GM12878 (cell line): ENCODE measurements at regions not wholly inside any gene's neighbourhood (a gene's known extent, or its start where the extent isn't known, plus 50 kb on each side); places are given as distances from the start of the nearest gene placed in this dataset.

Experiments
- ATAC-seq: fragments of 200-7000 bp; cut with Tn5 transposase; 3 replicates; pipeline ENCODE4 v1.9.1; 2020; ENCODE audit warnings: mild to moderate bottlenecking, moderate library complexity
- BruUV-seq: library from RNA; stranded (reverse); fragments of 400-500 nt; replicated peaks from 2 replicates; lab custom pipeline; 2021; lab: Mats Ljungman, UMichigan
- CTCF ChIA-PET: fragments of 300-600 bp; sonication (Branson Sonifier 250); formaldehyde crosslinking; extraction: SDS; loops from one replicate; lab custom pipeline; 2021; ENCODE audit warnings: inconsistent platforms; lab: Yijun Ruan, JAX
- POLR2A ChIA-PET: fragments of 350-600 bp; formaldehyde crosslinking; extraction: SDS; loops from one replicate; lab custom pipeline; 2021; ENCODE audit warnings: inconsistent platforms; lab: Charles Lee
- RAD21 ChIA-PET: fragments of 300-600 bp; sonication (Branson Sonifier 250); formaldehyde crosslinking; loops from one replicate; lab custom pipeline; 2023; ENCODE audit warnings: antibody characterized with exemption; ENCODE audit not compliant: unreplicated experiment; lab: Charles Lee
- SMC1A ChIA-PET: fragments of 300-600 bp; sonication (Branson Sonifier 250); formaldehyde crosslinking; loops from one replicate; lab custom pipeline; 2023; ENCODE audit not compliant: unreplicated experiment, uncharacterized antibody; lab: Charles Lee
- DNase-seq: peaks from one replicate; pipeline ENCODE4 v3.0.0-alpha.2; 2011; ENCODE audit warnings: low read depth, low spot score
- FAIRE-seq: peaks from 3 replicates; lab custom pipeline; 2011; peaks lifted over from hg19 to GRCh38; lab: Jason Lieb, UNC
- H2AFZ ChIP-seq: 2 replicates; pipeline ENCODE4 v1.6.0; 2011; ENCODE audit warnings: low read depth, low read length, control low read depth; ENCODE audit not compliant: control insufficient read depth
- H3K27ac ChIP-seq: 2 replicates; pipeline ENCODE4 v1.5.1; 2011; ENCODE audit warnings: control low read depth; ENCODE audit not compliant: control insufficient read depth, insufficient read depth
- H3K27me3 ChIP-seq, 2 experiments: replicated peaks in 1 of 2; 2 replicates each; pipeline versions ENCODE4 v1.6.0 to v1.6.1; 2011; ENCODE audit warnings: low read length in 1 of 2; ENCODE audit not compliant: control insufficient read depth in 2 of 2, insufficient read depth in 2 of 2
- H3K36me3 ChIP-seq, 2 experiments: 2 replicates each; pipeline ENCODE4 v1.5.1; 2011; ENCODE audit warnings: low read length in 1 of 2; ENCODE audit not compliant: control insufficient read depth in 2 of 2, insufficient read depth in 2 of 2
- H3K4me1 ChIP-seq: 2 replicates; pipeline ENCODE4 v1.6.1; 2011; ENCODE audit warnings: mild to moderate bottlenecking, low read length, moderate library complexity, mixed read lengths; ENCODE audit not compliant: control insufficient read depth, insufficient read depth
- H3K4me2 ChIP-seq: 2 replicates; pipeline ENCODE4 v1.6.0; 2011; ENCODE audit warnings: control low read depth; ENCODE audit not compliant: control insufficient read depth, insufficient read depth
- H3K4me3 ChIP-seq: fragments of 200-600 bp; sonication (generic); 2 replicates; pipeline ENCODE4 v1.5.1; 2016
- H3K79me2 ChIP-seq: 2 replicates; pipeline ENCODE4 v1.6.0; 2011; ENCODE audit warnings: low read length; ENCODE audit not compliant: control insufficient read depth, insufficient read depth
- H3K9ac ChIP-seq: 2 replicates; pipeline ENCODE4 v1.8.0; 2011; ENCODE audit warnings: low read length, control low read depth, mixed read lengths; ENCODE audit not compliant: control insufficient read depth, insufficient read depth
- H3K9me3 ChIP-seq: replicated peaks from 3 replicates; pipeline ENCODE4 v1.5.1; 2011; ENCODE audit warnings: mild to moderate bottlenecking, low read length; ENCODE audit not compliant: control insufficient read depth, insufficient read depth
- H4K20me1 ChIP-seq: 2 replicates; pipeline ENCODE4 v1.6.0; 2011; ENCODE audit not compliant: control insufficient read depth, insufficient read depth
- BHLHE40 ChIP-seq, 2 experiments: fragments of 450-650 bp in 1 of 2; IDR thresholded peaks; 2 replicates each; pipeline ENCODE4 v1.6.1; 2011 to 2017; ENCODE audit warnings: low read depth in 2 of 2, borderline replicate concordance in 1 of 2, improper control_type of control experiment in 1 of 2, low read length in 1 of 2, mild to moderate bottlenecking in 1 of 2
- CBX3 ChIP-seq: fragments of 200-600 bp; sonication (generic); IDR thresholded peaks from 2 replicates; pipeline ENCODE4 v1.6.1; 2016; ENCODE audit warnings: low read depth, borderline replicate concordance
- CEBPB ChIP-seq, 2 experiments: fragments of 150-350 bp in 1 of 2; IDR thresholded peaks; 2 replicates each; pipeline ENCODE4 v1.6.1; 2012 to 2014; ENCODE audit warnings: low read depth in 2 of 2, low read length in 2 of 2, borderline replicate concordance in 1 of 2, inconsistent platforms in 1 of 2
- E2F4 ChIP-seq: IDR thresholded peaks from 2 replicates; pipeline ENCODE4 v1.6.1; 2012; ENCODE audit warnings: low read depth, low read length, improper control_type of control experiment
- ETV6 ChIP-seq, 2 experiments: fragments of 450-650 bp in 1 of 2; IDR thresholded peaks in 1 of 2; conservative IDR thresholded peaks in 1 of 2; 2 replicates each; pipeline ENCODE4 v1.6.1; 2014; ENCODE audit warnings: antibody characterized with exemption in 1 of 2, borderline replicate concordance in 1 of 2, low read depth in 1 of 2, mild to moderate bottlenecking in 1 of 2, moderate library complexity in 1 of 2
- FOXM1 ChIP-seq: IDR thresholded peaks from 2 replicates; pipeline ENCODE4 v1.6.1; 2012; ENCODE audit warnings: low read depth, mild to moderate bottlenecking, inconsistent platforms, low read length, moderate library complexity
- HCFC1 ChIP-seq: fragments of 150-350 bp; IDR thresholded peaks from 2 replicates; pipeline ENCODE4 v1.6.1; 2014; ENCODE audit warnings: low read length
- HDAC2 ChIP-seq: fragments of 200-600 bp; sonication (generic); IDR thresholded peaks from 2 replicates; pipeline ENCODE4 v1.6.1; 2017
- NFXL1 ChIP-seq: fragments of 450-650 bp; IDR thresholded peaks from 2 replicates; pipeline ENCODE4 v1.6.1; 2017; ENCODE audit warnings: antibody characterized with exemption, mild to moderate bottlenecking, borderline replicate concordance
- NR2C2 ChIP-seq: IDR thresholded peaks from 2 replicates; pipeline ENCODE4 v1.6.1; 2011; ENCODE audit warnings: borderline replicate concordance, low read depth; ENCODE audit not compliant: control insufficient read depth, insufficient read length
- NR2F1 ChIP-seq: fragments of 450-650 bp; conservative IDR thresholded peaks from 2 replicates; pipeline ENCODE4 v1.6.1; 2017; ENCODE audit warnings: mild to moderate bottlenecking
- PKNOX1 ChIP-seq: fragments of 450-650 bp; IDR thresholded peaks from 2 replicates; pipeline ENCODE4 v1.6.1; 2016; ENCODE audit warnings: mild to moderate bottlenecking
- RFX5 ChIP-seq: IDR thresholded peaks from 2 replicates; pipeline ENCODE4 v1.6.1; 2011; ENCODE audit warnings: low read depth, low read length, improper control_type of control experiment
- USF1 ChIP-seq: IDR thresholded peaks from 2 replicates; pipeline ENCODE4 v1.6.1; 2011; ENCODE audit warnings: borderline replicate concordance, low read depth, mild to moderate bottlenecking, moderate library complexity, mixed read lengths, low read length; ENCODE audit not compliant: insufficient read depth; ENCODE audit errors: extremely low read length
- YY1 ChIP-seq: IDR thresholded peaks from 2 replicates; pipeline ENCODE4 v1.6.1; 2011; ENCODE audit warnings: low read depth, mild to moderate bottlenecking, low read length
- ZBED1 ChIP-seq: IDR thresholded peaks from 2 replicates; pipeline ENCODE4 v1.6.1; 2016; ENCODE audit warnings: borderline replicate concordance
- WGBS: methylation state at CpG from one replicate; pipeline ENCODE4 v1.1.6; 2016; ENCODE audit warnings: low lambda C conversion rate; ENCODE audit not compliant: insufficient replicate concordance, insufficient coverage; ENCODE audit errors: missing lambda C conversion rate; 5-methylcytosine and 5-hydroxymethylcytosine counted together
- in situ Hi-C: fragments of 300-500 bp; cut with MboI; formaldehyde crosslinking; loops from 9 replicates; pipeline ENCODE4 v1.14.3; 2018; ENCODE audit warnings: mixed read lengths
- intact Hi-C: fragments of 100-400 bp; cut with micrococcal nuclease; formaldehyde crosslinking; loops from one replicate; pipeline ENCODE4 v1.14.2; 2022; ENCODE audit not compliant: unreplicated experiment

- SMC1A ChIA-PET, result no interaction called here
- CTCF ChIA-PET, result no interaction called here
- no peak for ATAC-seq
- TF ChIP-seq RFX5, result no peak
- Histone ChIP-seq H3K27me3 (no peaks in the 10 kb centered on the region), H3K4me2 (no peak overlapping the region), H3K79me2 (no peaks in the 10 kb centered on the region), H2AFZ (no peak overlapping the region), H3K36me3 (no peaks in the 10 kb centered on the region), H3K27ac (no peak overlapping the region), H3K4me3 (no peak overlapping the region), H3K9ac (no peak overlapping the region), H4K20me1 (no peaks in the 10 kb centered on the region), H3K9me3 (no peaks in the 10 kb centered on the region), H3K4me1 (no peaks in the 10 kb centered on the region)
- no peak for FAIRE-seq
- BruUV-seq, result no TSS peak
- POLR2A ChIA-PET, result no interaction called here
- RAD21 ChIA-PET, result no interaction called here
- intact Hi-C loops, result no loop called here
- no peak for DNase-seq
- in situ Hi-C loops, result no loop called here
These were observed 962.1 kb upstream of the EEF2KMT start for GRCh38 chr16:6059671-6060070.

GRCh38 chr16:6057821-6058220, 960.2 kb upstream of the EEF2KMT start:
- Histone ChIP-seq H3K27ac (no peak overlapping the region), H3K9me3 (no peaks in the 10 kb centered on the region), H3K79me2 (no peaks in the 10 kb centered on the region), H3K36me3 (no peaks in the 10 kb centered on the region), H3K4me2 (no peak overlapping the region), H3K4me3 (no peak overlapping the region), H3K27me3 (no peaks in the 10 kb centered on the region), H3K4me1 (no peaks in the 10 kb centered on the region), H4K20me1 (no peaks in the 10 kb centered on the region), H2AFZ (no peak overlapping the region), H3K9ac (no peak overlapping the region)
- POLR2A ChIA-PET, result no interaction called here
- DNase-seq (no peak), FAIRE-seq (no peak), ATAC-seq (no peak)
- SMC1A ChIA-PET, result no interaction called here
- 30% methylated on average over 5 of the region's 6 CpGs for WGBS
- intact Hi-C loops (no loop called here), in situ Hi-C loops (no loop called here)
- RAD21 ChIA-PET, result no interaction called here
- BruUV-seq, result no TSS peak
- CTCF ChIA-PET, result no interaction called here
- TF ChIP-seq E2F4 (no peak), USF1 (no peak), NR2F1 (no peak), CEBPB (IDR thresholded peaks at IDR 0.05; ENCODE audit: borderline replicate concordance in 1 of 2, low read depth in 2 of 2, low read length in 2 of 2) (no peak), FOXM1 (no peak), PKNOX1 (no peak), ZBED1 (no peak), BHLHE40 (IDR thresholded peaks at IDR 0.05; ENCODE audit: borderline replicate concordance in 1 of 2, low read depth in 2 of 2, low read length in 1 of 2) (no peak), YY1 (no peak), HCFC1 (no peak), NFXL1 (no peak), HDAC2 (no peak), NR2C2 (no peak), ETV6 (conservative IDR thresholded peaks at IDR 0.05 in 1 of 2, IDR thresholded peaks at IDR 0.05 in 1 of 2; ENCODE audit: borderline replicate concordance in 1 of 2, low read depth in 1 of 2) (no peak), CBX3 (no peak)
